ENCODE measurements at regions not wholly inside any gene's neighbourhood (a gene's known extent, or its start where the extent isn't known, plus 50 kb on each side); places are given as distances from the start of the nearest gene placed in this dataset.
"Not testable (repeated sequence)": the region's sequence is repeated elsewhere in the genome, so short reads cannot be mapped to it uniquely, and the experiment has no call there.

GRCh38 chr4:157776930-157777528 lies 395.8 kb downstream of the GASK1B start:
- no peak for DNase-seq

GRCh38 chr4:157775971-157776370 lies 396.9 kb downstream of the GASK1B start:
- DNase-seq: no peak

- DNase-seq: no peak
These were observed 399.9 kb downstream of the GASK1B start for GRCh38 chr4:157772907-157773306.

DNA sequence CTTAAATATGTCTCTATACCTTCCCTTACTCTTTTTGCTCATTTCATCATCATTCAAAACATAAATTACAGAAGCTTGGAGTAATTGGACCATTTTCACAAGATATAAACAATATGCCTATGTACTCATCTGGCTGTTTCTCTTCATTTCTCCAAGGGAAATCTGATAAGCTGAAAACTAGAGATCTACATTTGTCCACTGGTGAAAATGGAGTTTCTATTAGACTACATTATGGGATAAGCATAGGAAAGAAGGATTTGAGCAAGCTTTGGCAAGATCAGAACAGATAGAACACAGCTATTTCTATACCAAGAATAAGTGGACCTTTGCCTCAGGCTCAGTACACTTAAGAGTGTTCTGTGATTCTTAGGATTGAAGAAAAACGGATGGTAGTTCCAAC lies 404.4 kb downstream of the GASK1B start:
- no peak for DNase-seq

- DNase-seq: no peak
These were observed 409.3 kb downstream of the GASK1B start for GRCh38 chr4:157763490-157763889.

GRCh38 chr4:157754410-157754809 lies 418.4 kb downstream of the GASK1B start:
- DNase-seq: no peak

- DNase-seq: no peak
These were observed 421.2 kb downstream of the GASK1B start for GRCh38 chr4:157751631-157752030.

DNA sequence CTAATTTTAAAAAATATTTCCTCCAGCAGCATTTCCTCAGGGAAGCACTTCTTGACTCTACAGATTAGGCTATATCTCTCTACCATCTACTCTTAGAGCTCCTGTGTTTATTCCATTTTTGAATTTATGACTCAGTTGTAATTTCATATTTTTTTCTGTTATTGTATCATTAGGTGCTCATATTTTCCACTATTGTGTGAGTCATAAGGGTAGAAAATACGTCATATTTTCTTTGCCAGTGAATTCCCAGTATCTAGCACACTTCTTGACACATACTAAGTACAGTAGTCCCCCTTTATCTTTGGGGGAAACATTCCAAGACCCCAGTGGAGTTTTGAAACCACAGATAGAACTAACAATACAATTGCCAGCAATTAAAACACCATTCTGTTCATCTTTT lies 431.2 kb downstream of the GASK1B start:
- no peak for DNase-seq

- DNase-seq: no peak
These were observed 433.6 kb downstream of the GASK1B start for GRCh38 chr4:157739242-157739641.

DNA sequence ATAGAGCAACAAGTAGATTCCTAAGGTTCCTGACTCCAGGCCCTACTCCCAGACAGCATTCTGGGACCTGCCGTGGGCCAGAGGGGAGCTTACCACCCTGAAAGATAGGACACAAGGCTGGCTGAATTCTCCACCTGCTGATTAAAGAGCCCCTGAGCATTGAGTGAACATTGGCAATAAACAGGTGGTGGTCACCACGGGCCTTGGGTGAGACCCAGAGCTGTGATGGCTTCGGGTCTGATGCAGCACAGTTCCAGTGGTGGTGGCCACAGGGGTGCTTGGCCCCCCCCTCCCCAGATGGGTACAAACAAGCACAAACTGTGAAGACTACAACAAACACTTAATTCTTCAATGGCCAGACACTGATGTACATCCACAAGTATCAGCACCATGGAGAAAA lies 444.6 kb downstream of the GASK1B start:
- DNase-seq: no peak

DNA sequence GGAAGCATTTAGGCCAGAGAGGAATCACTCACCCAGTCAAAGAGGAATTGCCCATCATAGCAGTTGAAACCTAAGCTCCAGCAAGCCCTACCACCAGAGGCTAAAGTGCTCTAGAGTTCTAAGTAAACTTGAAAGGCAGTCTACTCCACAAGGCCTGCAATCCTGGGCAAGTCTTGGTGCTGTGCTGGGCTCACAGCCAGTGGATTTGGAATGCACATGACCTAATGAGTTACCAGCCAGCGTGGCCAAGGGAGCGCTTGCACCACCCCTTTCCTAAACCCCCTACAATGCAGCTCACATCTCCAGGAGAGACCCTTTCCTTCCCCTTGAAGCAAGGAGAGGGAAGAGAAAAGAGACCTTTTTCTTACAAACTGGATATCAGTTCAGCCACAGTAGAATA lies 445.7 kb downstream of the GASK1B start:
- DNase-seq: no peak

DNA sequence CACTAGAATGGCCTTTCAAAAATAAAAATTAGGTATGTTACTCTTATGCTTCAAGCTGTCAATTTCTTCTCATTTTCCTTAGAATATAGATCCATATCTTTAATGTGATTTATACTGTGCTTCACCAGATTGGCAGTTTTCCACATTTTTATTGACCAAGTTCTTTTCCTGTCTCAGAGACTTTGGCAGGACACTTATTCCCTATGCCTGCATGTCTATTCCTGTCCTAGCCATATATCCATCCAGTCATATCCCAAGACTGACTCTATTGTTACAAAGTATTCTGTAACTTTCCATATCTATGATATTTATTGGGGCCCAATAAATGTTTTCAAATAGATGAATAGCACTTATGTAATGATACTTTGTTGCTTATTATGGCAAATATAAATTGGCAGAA lies 450.7 kb downstream of the GASK1B start:
- no peak for DNase-seq

DNA sequence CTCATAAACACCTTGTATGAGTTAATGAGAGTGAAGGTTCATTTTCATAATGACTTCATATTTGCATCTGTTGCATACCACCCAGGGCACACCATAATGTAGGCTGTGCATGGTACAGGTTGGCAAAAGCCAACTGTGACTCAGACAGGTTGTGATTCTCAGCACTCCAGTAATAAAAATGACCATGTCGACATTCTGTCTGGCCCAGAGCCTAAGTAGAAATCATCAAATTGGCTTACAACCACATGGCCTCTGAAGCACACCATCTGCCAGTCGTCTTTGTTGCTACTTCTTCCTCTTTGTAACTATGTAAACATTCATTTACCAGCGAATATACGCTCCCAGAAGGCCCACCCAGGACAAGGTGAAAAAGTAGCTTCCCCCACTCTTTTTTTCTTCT lies 459.5 kb downstream of the GASK1B start:
- no peak for DNase-seq

DNA sequence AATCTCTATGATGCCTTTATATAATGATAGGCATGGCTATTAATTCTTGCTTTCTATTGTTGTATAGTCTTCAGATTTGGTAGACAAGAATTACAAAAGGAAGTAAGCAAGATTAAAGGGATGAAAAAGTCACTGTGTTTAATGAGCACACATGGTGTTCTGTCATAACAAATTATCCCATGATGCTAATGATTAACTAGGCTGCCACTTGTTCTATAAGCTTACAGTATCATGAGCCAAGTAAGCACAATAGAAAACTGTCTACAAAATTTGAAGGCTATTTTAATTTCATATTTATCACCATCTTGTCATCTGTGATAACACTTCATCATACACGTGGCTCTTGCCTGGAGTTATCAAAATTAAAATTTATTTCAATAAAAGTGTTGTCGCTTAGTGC lies 466.7 kb downstream of the GASK1B start:
- no peak for DNase-seq

GRCh38 chr4:157702831-157703230 lies 470.0 kb downstream of the GASK1B start:
- no peak for DNase-seq

DNA sequence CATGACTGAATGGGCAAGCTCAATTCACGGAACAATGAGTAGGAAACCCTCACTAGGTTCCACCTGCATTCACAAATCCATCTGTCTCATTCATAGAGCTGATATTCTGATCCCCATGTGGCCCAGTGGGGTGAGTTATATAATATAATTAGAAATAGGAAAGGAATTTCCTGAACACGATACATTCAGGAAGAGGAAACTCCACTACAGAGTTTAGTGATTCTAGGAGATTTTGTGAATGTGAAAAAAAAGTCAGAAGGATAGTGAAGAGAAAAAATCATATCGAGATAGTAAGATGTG lies 471.2 kb downstream of the GASK1B start:
- DNase-seq: no peak

DNA sequence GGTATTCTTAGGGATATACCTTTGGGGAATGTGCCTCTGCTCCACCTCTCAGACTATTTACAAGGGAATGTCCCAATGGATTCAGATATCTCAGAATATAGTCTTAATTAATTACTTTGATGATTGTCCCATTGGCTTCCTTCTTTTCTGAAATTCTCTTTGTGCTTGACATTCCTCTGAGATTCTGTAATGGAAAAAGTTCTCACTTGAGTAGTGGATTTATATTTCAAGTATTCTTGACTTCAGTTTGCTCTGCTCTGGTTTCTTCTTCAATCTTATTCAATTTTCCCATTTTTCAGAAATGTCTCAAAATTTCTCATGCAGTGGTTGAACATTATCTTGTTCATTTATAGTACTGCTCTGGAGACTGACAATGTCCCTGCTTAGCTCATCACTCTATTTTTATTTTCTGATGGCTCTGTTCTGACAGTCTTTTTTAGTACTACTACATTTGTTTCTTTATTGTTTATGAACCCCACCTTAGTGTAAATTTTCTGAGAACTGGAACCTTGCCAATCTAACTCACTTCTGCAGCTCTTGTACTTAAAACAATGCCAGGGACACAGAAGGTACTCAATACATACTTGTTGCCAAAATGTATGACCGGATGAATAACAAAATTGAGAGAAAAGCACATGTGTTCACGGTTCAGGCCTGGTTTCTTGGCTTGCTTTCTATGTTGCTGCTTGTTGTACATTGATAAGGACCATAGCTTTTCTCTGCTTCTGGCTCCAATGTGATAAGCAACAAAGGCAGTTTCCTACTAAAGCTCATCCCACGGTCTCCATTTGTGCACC lies 471.7 kb downstream of the GASK1B start:
- no peak for DNase-seq

GRCh38 chr4:157689476-157689875 lies 468.9 kb downstream of the GRIA2 start:
- no peak for DNase-seq

DNA sequence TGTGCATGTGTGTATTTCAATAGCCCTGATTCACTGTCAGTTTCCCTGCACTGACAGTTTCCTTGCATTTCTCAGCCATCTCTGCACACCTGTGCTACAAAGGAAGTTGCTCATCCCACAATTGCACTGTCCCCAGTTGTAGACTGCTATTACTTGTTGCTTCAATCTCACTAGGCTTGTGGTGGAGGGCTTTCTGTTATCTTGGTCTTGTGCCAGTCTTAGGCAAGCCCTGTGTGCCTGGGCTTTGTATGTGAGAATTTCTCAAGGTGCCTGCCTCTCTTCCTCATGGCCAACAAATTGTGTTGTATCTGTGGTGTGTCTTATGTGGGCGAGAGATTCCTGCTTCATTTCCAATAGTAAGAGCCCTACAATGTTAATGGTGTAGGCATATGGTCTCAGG lies 467.4 kb downstream of the GRIA2 start:
- no peak for DNase-seq

GRCh38 chr4:157679326-157679725 lies 458.8 kb downstream of the GRIA2 start:
- DNase-seq: not testable (repeated sequence)

GRCh38 chr4:157678478-157678877 lies 457.9 kb downstream of the GRIA2 start:
- DNase-seq: no peak

DNA sequence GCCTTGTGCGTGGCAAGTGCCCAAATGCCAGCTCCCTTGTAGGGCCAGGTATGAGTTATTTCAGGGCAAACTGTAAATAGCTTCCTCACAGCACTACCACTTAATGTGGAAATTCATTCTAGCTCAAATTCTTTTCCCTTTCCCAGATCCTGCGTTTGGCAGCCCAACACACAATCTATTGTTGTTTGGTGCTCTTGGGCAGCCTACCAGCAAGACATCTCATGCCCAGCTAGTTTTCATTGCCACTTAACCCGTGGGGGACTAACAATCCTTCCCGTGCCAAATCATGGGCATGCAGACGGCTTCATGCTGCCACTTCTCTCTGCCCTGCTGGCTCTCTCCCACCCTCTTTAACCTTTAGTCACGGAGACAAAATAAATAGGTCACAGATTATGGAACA lies 454.2 kb downstream of the GRIA2 start:
- DNase-seq: no peak

DNA sequence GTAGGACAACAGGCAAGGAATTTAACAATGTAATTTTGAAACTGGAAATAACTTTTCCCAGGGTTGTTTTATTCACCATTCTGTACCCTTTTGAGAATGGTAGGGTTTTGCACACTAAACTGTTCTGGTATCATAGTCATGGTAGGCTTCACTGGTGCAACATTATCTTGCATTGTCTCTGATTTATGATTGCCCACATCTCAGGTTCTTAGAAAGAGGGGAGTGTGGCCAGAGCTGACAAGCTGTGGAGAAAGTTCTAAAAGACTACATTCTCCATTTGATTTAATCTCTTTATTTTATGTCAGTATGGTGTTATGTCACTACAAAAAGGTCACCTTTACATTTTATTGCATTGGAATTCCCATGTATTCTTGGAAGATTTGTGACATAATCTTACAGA lies 447.3 kb downstream of the GRIA2 start:
- DNase-seq: no peak

DNA sequence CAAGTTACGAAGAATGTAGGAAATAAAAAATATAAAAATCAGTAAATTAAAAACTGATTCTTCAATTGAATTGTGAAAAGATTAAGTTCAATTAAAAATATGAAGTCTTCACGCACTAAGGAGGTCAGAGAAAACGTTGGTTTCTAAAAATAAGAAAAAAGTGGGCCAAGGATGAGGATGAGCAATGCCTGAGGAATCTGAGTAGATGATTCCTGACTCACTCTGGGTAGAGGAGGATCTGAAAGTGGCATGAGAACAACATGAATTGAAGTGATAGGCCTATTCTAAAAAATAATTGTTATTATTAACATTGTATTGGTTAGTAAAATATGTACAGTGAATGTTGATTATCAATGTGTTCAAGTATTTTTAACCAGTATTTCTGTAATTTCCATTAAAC lies 444.2 kb downstream of the GRIA2 start:
- no peak for DNase-seq
